ENCODE measurements at regions not wholly inside any gene's neighbourhood (a gene's known extent, or its start where the extent isn't known, plus 50 kb on each side); places are given as distances from the start of the nearest gene placed in this dataset.

- no peak overlapping the region for H3K4me3 ChIP-seq
- DNase-seq: no peak
- H3K36me3 ChIP-seq: no peaks in the 10 kb centered on the region
- no peaks in the 10 kb centered on the region for H3K27me3 ChIP-seq
- no peaks in the 10 kb centered on the region for H3K9me3 ChIP-seq (replicated peaks)
- H3K4me1 ChIP-seq: no peaks in the 10 kb centered on the region
- H3K27ac ChIP-seq: no peak overlapping the region
These were observed 185.5 kb downstream of the EMX2 start for GRCh38 chr10:117728087-117728486.

GRCh38 chr10:117729156-117729555 is 186.6 kb downstream of the EMX2 start:
- no peaks in the 10 kb centered on the region for H3K4me1 ChIP-seq
- no peaks in the 10 kb centered on the region for H3K27me3 ChIP-seq
- H3K4me3 ChIP-seq: no peak overlapping the region

GRCh38 chr10:117731121-117731791 is 188.7 kb downstream of the EMX2 start:
- Histone ChIP-seq H3K9me3 (replicated peaks) (no peaks in the 10 kb centered on the region), H3K36me3 (no peaks in the 10 kb centered on the region), H3K27me3 (no peaks in the 10 kb centered on the region), H3K4me3 (no peak overlapping the region), H3K27ac (no peak overlapping the region), H3K4me1 (no peaks in the 10 kb centered on the region; the same call in 1 of the 2 replicates)
- DNase-seq: no peak

More at GRCh38 chr10:117729156-117729555, 186.6 kb downstream of the EMX2 start:
- no peak overlapping the region for H3K27ac ChIP-seq
- no peaks in the 10 kb centered on the region for H3K36me3 ChIP-seq
- DNase-seq: no peak
- H3K9me3 ChIP-seq (replicated peaks): no peaks in the 10 kb centered on the region

- DNase-seq: no peak
- Histone ChIP-seq H3K9me3 (replicated peaks) (no peaks in the 10 kb centered on the region), H3K27ac (no peak overlapping the region), H3K27me3 (no peaks in the 10 kb centered on the region), H3K36me3 (no peaks in the 10 kb centered on the region), H3K4me3 (no peak overlapping the region), H3K4me1 (peaks cover 6% of the 10 kb centered on the region)
These were observed 192.3 kb downstream of the EMX2 start for GRCh38 chr10:117734731-117735405.

GRCh38 chr10:117736655-117737054 is 194.1 kb downstream of the EMX2 start:
- Histone ChIP-seq H3K27me3 (no peaks in the 10 kb centered on the region), H3K9me3 (replicated peaks) (no peaks in the 10 kb centered on the region), H3K27ac (peak overlapping the region; percentile 30), H3K36me3 (no peaks in the 10 kb centered on the region), H3K4me3 (no peak overlapping the region), H3K4me1 (peaks cover 6% of the 10 kb centered on the region)
- peak; percentile 63 to 66 for DNase-seq

- Histone ChIP-seq H3K27ac (no peak overlapping the region), H3K4me3 (no peak overlapping the region), H3K4me1 (peaks cover 6% of the 10 kb centered on the region), H3K27me3 (no peaks in the 10 kb centered on the region), H3K36me3 (no peaks in the 10 kb centered on the region), H3K9me3 (replicated peaks) (no peaks in the 10 kb centered on the region)
- DNase-seq: no peak
These were observed 197.5 kb downstream of the EMX2 start for GRCh38 chr10:117740088-117740487.

- peaks cover 6% of the 10 kb centered on the region for H3K4me1 ChIP-seq
- no peaks in the 10 kb centered on the region for H3K9me3 ChIP-seq (replicated peaks)
- no peak overlapping the region for H3K27ac ChIP-seq
- DNase-seq: no peak
- no peaks in the 10 kb centered on the region for H3K36me3 ChIP-seq
- H3K27me3 ChIP-seq: no peaks in the 10 kb centered on the region
- no peak overlapping the region for H3K4me3 ChIP-seq
These were observed 198.2 kb downstream of the EMX2 start for GRCh38 chr10:117740691-117741222.

GRCh38 chr10:117741524-117741923 is 199.0 kb downstream of the EMX2 start:
- Histone ChIP-seq H3K27me3 (no peaks in the 10 kb centered on the region), H3K36me3 (no peaks in the 10 kb centered on the region), H3K4me1 (peaks cover 4% of the 10 kb centered on the region; the same call in 1 of the 2 replicates), H3K9me3 (replicated peaks) (no peaks in the 10 kb centered on the region), H3K4me3 (no peak overlapping the region), H3K27ac (no peak overlapping the region)
- DNase-seq: no peak

- no peak for DNase-seq
- H3K36me3 ChIP-seq: no peaks in the 10 kb centered on the region
- no peak overlapping the region for H3K27ac ChIP-seq
- H3K9me3 ChIP-seq (replicated peaks): no peaks in the 10 kb centered on the region
- H3K4me1 ChIP-seq: no peaks in the 10 kb centered on the region
- H3K27me3 ChIP-seq: no peaks in the 10 kb centered on the region
- H3K4me3 ChIP-seq: no peak overlapping the region
These were observed 201.0 kb downstream of the EMX2 start for GRCh38 chr10:117743509-117743908.

GRCh38 chr10:117745301-117745700 is 202.8 kb downstream of the EMX2 start:
- no peaks in the 10 kb centered on the region for H3K9me3 ChIP-seq (replicated peaks)
- H3K36me3 ChIP-seq: no peaks in the 10 kb centered on the region
- H3K27me3 ChIP-seq: no peaks in the 10 kb centered on the region
- no peak for DNase-seq
- H3K4me1 ChIP-seq: no peaks in the 10 kb centered on the region
- no peak overlapping the region for H3K27ac ChIP-seq
- no peak overlapping the region for H3K4me3 ChIP-seq

GRCh38 chr10:117746541-117747448 is 204.2 kb downstream of the EMX2 start:
- Histone ChIP-seq H3K4me3 (no peak overlapping the region), H3K9me3 (replicated peaks) (no peaks in the 10 kb centered on the region), H3K36me3 (no peaks in the 10 kb centered on the region), H3K4me1 (no peaks in the 10 kb centered on the region), H3K27me3 (no peaks in the 10 kb centered on the region), H3K27ac (no peak overlapping the region)
- no peak for DNase-seq

GRCh38 chr10:117747636-117748035 is 205.1 kb downstream of the EMX2 start:
- Histone ChIP-seq H3K27ac (no peak overlapping the region), H3K36me3 (no peaks in the 10 kb centered on the region), H3K9me3 (replicated peaks) (no peaks in the 10 kb centered on the region), H3K4me1 (no peaks in the 10 kb centered on the region), H3K27me3 (no peaks in the 10 kb centered on the region), H3K4me3 (no peak overlapping the region)
- no peak for DNase-seq

GRCh38 chr10:117748058-117748457 is 205.5 kb downstream of the EMX2 start:
- Histone ChIP-seq H3K4me3 (no peak overlapping the region), H3K27me3 (no peaks in the 10 kb centered on the region), H3K27ac (no peak overlapping the region), H3K36me3 (no peaks in the 10 kb centered on the region), H3K9me3 (replicated peaks) (no peaks in the 10 kb centered on the region), H3K4me1 (no peaks in the 10 kb centered on the region)
- no peak for DNase-seq

GRCh38 chr10:117750616-117751015 is 208.1 kb downstream of the EMX2 start:
- no peak overlapping the region for H3K4me3 ChIP-seq
- H3K9me3 ChIP-seq (replicated peaks): no peaks in the 10 kb centered on the region
- DNase-seq: no peak
- no peaks in the 10 kb centered on the region for H3K27me3 ChIP-seq
- no peaks in the 10 kb centered on the region for H3K36me3 ChIP-seq
- H3K4me1 ChIP-seq: no peaks in the 10 kb centered on the region
- H3K27ac ChIP-seq: no peak overlapping the region

GRCh38 chr10:117751259-117751658 is 208.7 kb downstream of the EMX2 start:
- Histone ChIP-seq H3K9me3 (replicated peaks) (no peaks in the 10 kb centered on the region), H3K4me1 (no peaks in the 10 kb centered on the region), H3K27me3 (no peaks in the 10 kb centered on the region), H3K4me3 (no peak overlapping the region), H3K27ac (no peak overlapping the region), H3K36me3 (no peaks in the 10 kb centered on the region)
- no peak for DNase-seq
